H9 (cell line): ENCODE measurements at regions not wholly inside any gene's neighbourhood (a gene's known extent, or its start where the extent isn't known, plus 50 kb on each side); places are given as distances from the start of the nearest gene placed in this dataset.

Source experiments
- DNase-seq: peaks from one replicate; pipeline ENCODE4 v3.0.0-alpha.2; 2017
- H2AFZ ChIP-seq: one replicate; pipeline ENCODE4 v1.6.1; 2013; ENCODE audit warnings: mild to moderate bottlenecking, low read length, control low read depth, moderate library complexity
- H2AK5ac ChIP-seq: 2 replicates; pipeline ENCODE4 v1.6.1; 2013; ENCODE audit warnings: low read length, control low read depth, mixed read lengths; ENCODE audit not compliant: insufficient read length
- H2BK120ac ChIP-seq: one replicate; pipeline ENCODE4 v1.6.1; 2013; ENCODE audit warnings: low read depth, mild to moderate bottlenecking, low read length, control low read depth, inconsistent platforms; ENCODE audit not compliant: poor library complexity, severe bottlenecking
- H2BK12ac ChIP-seq: 2 replicates; pipeline ENCODE4 v1.6.1; 2013; ENCODE audit warnings: low read length, control low read depth, mixed read lengths, low read depth; ENCODE audit not compliant: insufficient read length
- H2BK15ac ChIP-seq: 2 replicates; pipeline ENCODE4 v1.6.1; 2013; ENCODE audit warnings: low read depth, low read length, control low read depth
- H2BK20ac ChIP-seq: one replicate; pipeline ENCODE4 v1.6.1; 2013; ENCODE audit warnings: low read depth, mild to moderate bottlenecking, low read length, control low read depth, inconsistent platforms; ENCODE audit not compliant: poor library complexity, severe bottlenecking
- H2BK5ac ChIP-seq: 2 replicates; pipeline ENCODE4 v1.6.1; 2013; ENCODE audit warnings: low read length, control low read depth, mixed read lengths; ENCODE audit not compliant: insufficient read length
- H3K14ac ChIP-seq: 2 replicates; pipeline ENCODE4 v1.6.1; 2013; ENCODE audit warnings: low read length, control low read depth; ENCODE audit not compliant: insufficient read depth
- H3K18ac ChIP-seq: 2 replicates; pipeline ENCODE4 v1.6.1; 2013; ENCODE audit warnings: low read depth, mild to moderate bottlenecking, mixed read lengths, low read length, control low read depth; ENCODE audit not compliant: insufficient read length
- H3K23ac ChIP-seq: 2 replicates; pipeline ENCODE4 v1.6.1; 2013; ENCODE audit warnings: low read length, control low read depth, mixed read lengths, low read depth; ENCODE audit not compliant: insufficient read length
- H3K23me2 ChIP-seq: 2 replicates; pipeline ENCODE4 v1.6.1; 2013; ENCODE audit warnings: low read depth, mild to moderate bottlenecking, mixed read lengths, low read length, control low read depth; ENCODE audit not compliant: insufficient read length, poor library complexity, severe bottlenecking
- H3K27ac ChIP-seq: 2 replicates; pipeline ENCODE4 v1.5.1; 2013; ENCODE audit warnings: low read length, control low read depth, mixed read lengths, low read depth; ENCODE audit not compliant: insufficient read length
- H3K27me3 ChIP-seq: 2 replicates; pipeline ENCODE4 v1.6.1; 2013; ENCODE audit warnings: low read length, control low read depth, inconsistent platforms; ENCODE audit not compliant: insufficient read depth
- H3K4ac ChIP-seq: 2 replicates; pipeline ENCODE4 v1.6.1; 2013; ENCODE audit warnings: low read depth, mild to moderate bottlenecking, control low read depth, inconsistent platforms, low read length, moderate library complexity
- H3K4me1 ChIP-seq: 2 replicates; pipeline ENCODE4 v1.6.1; 2013; ENCODE audit warnings: low read length, control low read depth, inconsistent platforms; ENCODE audit not compliant: insufficient read depth
- H3K4me2 ChIP-seq: 2 replicates; pipeline ENCODE4 v1.6.1; 2013; ENCODE audit warnings: low read length, control low read depth, mixed read lengths; ENCODE audit not compliant: insufficient read length, insufficient read depth
- H3K56ac ChIP-seq: 2 replicates; pipeline ENCODE4 v1.6.1; 2013; ENCODE audit warnings: low read depth, mild to moderate bottlenecking, mixed read lengths, low read length, control low read depth; ENCODE audit not compliant: insufficient read length
- H3K79me1 ChIP-seq: 2 replicates; pipeline ENCODE4 v1.6.1; 2013; ENCODE audit warnings: low read depth, mild to moderate bottlenecking, moderate library complexity, low read length, control low read depth, inconsistent platforms; ENCODE audit not compliant: insufficient read depth, poor library complexity, severe bottlenecking
- H3K79me2 ChIP-seq: 2 replicates; pipeline ENCODE4 v1.6.1; 2013; ENCODE audit warnings: low read length, control low read depth, inconsistent platforms; ENCODE audit not compliant: insufficient read depth
- H3K9ac ChIP-seq: 2 replicates; pipeline ENCODE4 v1.6.1; 2013; ENCODE audit warnings: low read length, control low read depth, mixed read lengths; ENCODE audit not compliant: insufficient read length; ENCODE audit errors: extremely low read depth
- H3K9me3 ChIP-seq: one replicate; pipeline ENCODE4 v1.6.1; 2013; ENCODE audit warnings: low read depth, low read length, inconsistent platforms; ENCODE audit not compliant: control insufficient read depth
- H3T11ph ChIP-seq: one replicate; pipeline ENCODE4 v1.6.1; 2013; ENCODE audit warnings: mild to moderate bottlenecking, low read length, control low read depth, inconsistent platforms
- H4K20me1 ChIP-seq: one replicate; pipeline ENCODE4 v1.6.1; 2013; ENCODE audit not compliant: control insufficient read depth, insufficient read length, insufficient read depth
- H4K5ac ChIP-seq: 2 replicates; pipeline ENCODE4 v1.6.1; 2013; ENCODE audit warnings: low read depth, mild to moderate bottlenecking, mixed read lengths, low read length, control low read depth; ENCODE audit not compliant: insufficient read length
- H4K8ac ChIP-seq: replicated peaks from 2 replicates; pipeline ENCODE4 v1.6.1; 2013; ENCODE audit warnings: low read length, control low read depth, mixed read lengths, low read depth; ENCODE audit not compliant: insufficient read length
- H4K91ac ChIP-seq: 2 replicates; pipeline ENCODE4 v1.6.1; 2013; ENCODE audit warnings: low read depth, mild to moderate bottlenecking, moderate library complexity, mixed read lengths, low read length, control low read depth; ENCODE audit not compliant: insufficient read length
- H3K27ac Mint-ChIP-seq, 3 experiments: 2 replicates in 2 of 3; 3 replicates in 1 of 3; pipeline ENCODE4 v1.8.0; 2020 to 2021; ENCODE audit warnings: mixed read lengths in 3 of 3, mild to moderate bottlenecking in 1 of 3, moderate library complexity in 1 of 3
- H3K27me3 Mint-ChIP-seq: 2 replicates; pipeline ENCODE4 v1.8.0; 2021; ENCODE audit warnings: low read depth, mild to moderate bottlenecking, moderate library complexity, mixed read lengths
- H3K36me3 Mint-ChIP-seq, 3 experiments: 2 replicates in 2 of 3; 3 replicates in 1 of 3; pipeline ENCODE4 v1.8.0; 2020 to 2021; ENCODE audit warnings: low read depth in 3 of 3, mixed read lengths in 3 of 3; ENCODE audit not compliant: insufficient read depth in 1 of 3
- H3K4me1 Mint-ChIP-seq, 2 experiments: 2 replicates each; pipeline ENCODE4 v1.8.0; 2020; ENCODE audit warnings: mixed read lengths in 2 of 2
- H3K4me3 Mint-ChIP-seq, 2 experiments: 2 replicates in 1 of 2; 3 replicates in 1 of 2; pipeline ENCODE4 v1.8.0; 2020 to 2021; ENCODE audit warnings: mild to moderate bottlenecking in 2 of 2, mixed read lengths in 2 of 2, moderate library complexity in 1 of 2
- H3K9me3 Mint-ChIP-seq, 2 experiments: 2 replicates in 1 of 2; 3 replicates in 1 of 2; pipeline ENCODE4 v1.8.0; 2020; ENCODE audit warnings: mild to moderate bottlenecking in 2 of 2, mixed read lengths in 2 of 2, moderate library complexity in 1 of 2
- WGBS: extraction: QIAGEN DNeasy Blood & Tissue Kit; methylation state at CpG from one replicate; pipeline ENCODE4 v1.1.7; 2013; ENCODE audit warnings: missing lambda C conversion rate, low lambda C conversion rate, mixed read lengths; ENCODE audit not compliant: insufficient read length; ENCODE audit errors: extremely low coverage; 5-methylcytosine and 5-hydroxymethylcytosine counted together
- TF ChIP-seq, protein P1 (sequence below): fragments of 200-600 bp; sonication (generic); conservative IDR thresholded peaks from 3 replicates; pipeline ENCODE4 v1.8.0; 2021; ENCODE audit warnings: antibody characterized with exemption, mild to moderate bottlenecking

GRCh38 chr1:225724251-225724650 is 53.4 kb upstream of the SRP9 start:
- Histone ChIP-seq H3K4ac (no peak overlapping the region), H3K79me1 (no peaks in the 10 kb centered on the region), H2BK120ac (no peak overlapping the region), H3K27me3 (no peaks in the 10 kb centered on the region), H3K14ac (no peak overlapping the region; the same call in 1 of the 2 replicates), H3K23me2 (no peaks in the 10 kb centered on the region), H4K5ac (no peak overlapping the region), H4K20me1 (no peaks in the 10 kb centered on the region), H2BK5ac (no peak overlapping the region), H2AK5ac (no peak overlapping the region), H3K9ac (no peak overlapping the region), H4K91ac (no peak overlapping the region), H3K4me1 (no peaks in the 10 kb centered on the region), H4K8ac (no peak overlapping the region), H3K56ac (no peak overlapping the region), H3K18ac (no peak overlapping the region), H3K79me2 (no peaks in the 10 kb centered on the region), H3K23ac (no peak overlapping the region), H2BK15ac (no peak overlapping the region), H2BK12ac (no peak overlapping the region), H3K9me3 (no peaks in the 10 kb centered on the region), H3T11ph (no peak overlapping the region), H2BK20ac (no peak overlapping the region), H3K27ac (no peak overlapping the region), H3K4me2 (no peak overlapping the region), H2AFZ (no peak overlapping the region)
- Mint-ChIP-seq H3K27ac (no peak overlapping the region), H3K4me1 (no peaks in the 10 kb centered on the region), H3K36me3 (no peaks in the 10 kb centered on the region), H3K4me3 (no peak overlapping the region; a peak in 1 of 5 replicates), H3K9me3 (no peaks in the 10 kb centered on the region), H3K27me3 (peaks cover 12% of the 10 kb centered on the region)
- WGBS, result no CpG with 5 or more reads among the region's 4 CpGs
- DNase-seq, result no peak
- TF ChIP-seq, protein P1, sequence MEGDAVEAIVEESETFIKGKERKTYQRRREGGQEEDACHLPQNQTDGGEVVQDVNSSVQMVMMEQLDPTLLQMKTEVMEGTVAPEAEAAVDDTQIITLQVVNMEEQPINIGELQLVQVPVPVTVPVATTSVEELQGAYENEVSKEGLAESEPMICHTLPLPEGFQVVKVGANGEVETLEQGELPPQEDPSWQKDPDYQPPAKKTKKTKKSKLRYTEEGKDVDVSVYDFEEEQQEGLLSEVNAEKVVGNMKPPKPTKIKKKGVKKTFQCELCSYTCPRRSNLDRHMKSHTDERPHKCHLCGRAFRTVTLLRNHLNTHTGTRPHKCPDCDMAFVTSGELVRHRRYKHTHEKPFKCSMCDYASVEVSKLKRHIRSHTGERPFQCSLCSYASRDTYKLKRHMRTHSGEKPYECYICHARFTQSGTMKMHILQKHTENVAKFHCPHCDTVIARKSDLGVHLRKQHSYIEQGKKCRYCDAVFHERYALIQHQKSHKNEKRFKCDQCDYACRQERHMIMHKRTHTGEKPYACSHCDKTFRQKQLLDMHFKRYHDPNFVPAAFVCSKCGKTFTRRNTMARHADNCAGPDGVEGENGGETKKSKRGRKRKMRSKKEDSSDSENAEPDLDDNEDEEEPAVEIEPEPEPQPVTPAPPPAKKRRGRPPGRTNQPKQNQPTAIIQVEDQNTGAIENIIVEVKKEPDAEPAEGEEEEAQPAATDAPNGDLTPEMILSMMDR, result no peak
